DND-41 (cell line): ENCODE measurements at regions not wholly inside any gene's neighbourhood (a gene's known extent, or its start where the extent isn't known, plus 50 kb on each side); places are given as distances from the start of the nearest gene placed in this dataset.

Experiments
- ATAC-seq: fragments of 200-7000 bp; cut with Tn5 transposase; 3 replicates; pipeline ENCODE4 v1.9.1; 2021; ENCODE audit warnings: low read depth; ENCODE audit not compliant: insufficient read depth
- DNase-seq: peaks from one replicate; pipeline ENCODE4 v3.0.0-alpha.2; 2020
- H2AFZ ChIP-seq: 2 replicates; pipeline ENCODE4 v1.6.0; 2012; ENCODE audit warnings: low read depth, low read length
- H3K27ac ChIP-seq: 2 replicates; pipeline ENCODE4 v1.5.1; 2012; ENCODE audit warnings: low read length, inconsistent platforms
- H3K27me3 ChIP-seq: fragments of 200-600 bp; sonication (generic); 2 replicates; pipeline ENCODE4 v1.6.0; 2012; ENCODE audit warnings: low read length, mild to moderate bottlenecking, inconsistent platforms; ENCODE audit not compliant: insufficient read depth, poor library complexity
- H3K36me3 ChIP-seq: 2 replicates; pipeline ENCODE4 v1.5.1; 2012; ENCODE audit warnings: low read length, inconsistent platforms; ENCODE audit not compliant: insufficient read depth
- H3K4me1 ChIP-seq: 2 replicates; pipeline ENCODE4 v1.5.1; 2012; ENCODE audit warnings: mild to moderate bottlenecking, low read length; ENCODE audit not compliant: insufficient read depth
- H3K4me2 ChIP-seq: 2 replicates; pipeline ENCODE4 v1.6.0; 2012; ENCODE audit warnings: mild to moderate bottlenecking, moderate library complexity, low read length, inconsistent platforms; ENCODE audit not compliant: insufficient read depth
- H3K4me3 ChIP-seq, 2 experiments: fragments of 200-600 bp in 1 of 2; shearing (Covaris generic) in 1 of 2; 2 replicates each; pipeline ENCODE4 v1.5.1; 2012 to 2016; ENCODE audit warnings: inconsistent platforms in 2 of 2, low read length in 2 of 2, mild to moderate bottlenecking in 2 of 2, low read depth in 1 of 2, moderate library complexity in 1 of 2
- H3K79me2 ChIP-seq: 2 replicates; pipeline ENCODE4 v1.6.0; 2012; ENCODE audit warnings: low read length, inconsistent platforms; ENCODE audit not compliant: insufficient read depth
- H3K9ac ChIP-seq: 2 replicates; pipeline ENCODE4 v1.6.0; 2012; ENCODE audit warnings: low read depth, mild to moderate bottlenecking, inconsistent platforms, low read length, moderate library complexity
- H3K9me3 ChIP-seq: 2 replicates; pipeline ENCODE4 v1.5.1; 2012; ENCODE audit warnings: low read length, moderate library complexity, mild to moderate bottlenecking, inconsistent platforms; ENCODE audit not compliant: insufficient read depth, severe bottlenecking
- H4K20me1 ChIP-seq: 2 replicates; pipeline ENCODE4 v1.6.0; 2012; ENCODE audit warnings: low read length; ENCODE audit not compliant: insufficient read depth
- CTCF ChIP-seq: IDR thresholded peaks from 2 replicates; pipeline ENCODE4 v1.5.1; 2012; ENCODE audit warnings: borderline replicate concordance, low read length, moderate library complexity, mild to moderate bottlenecking; ENCODE audit not compliant: poor library complexity, severe bottlenecking; ENCODE audit errors: extremely low read depth
- EZH2 ChIP-seq: IDR thresholded peaks from 3 replicates; pipeline ENCODE4 v1.6.1; 2012; ENCODE audit warnings: borderline replicate concordance, low read depth, mild to moderate bottlenecking, moderate library complexity, low read length, inconsistent platforms; ENCODE audit not compliant: severe bottlenecking

- no peaks in the 10 kb centered on the region for H3K36me3 ChIP-seq
Measured at GRCh38 chr12:16685107-16685506, 79.1 kb upstream of the LMO3 start.

GRCh38 chr12:16681196-16681595, 75.2 kb upstream of the LMO3 start:
- H3K36me3 ChIP-seq = no peaks in the 10 kb centered on the region
- no peak for DNase-seq
- no peaks in the 10 kb centered on the region for H3K4me1 ChIP-seq
- H3K27ac ChIP-seq = no peak overlapping the region
- H3K9ac ChIP-seq = no peak overlapping the region
- no peaks in the 10 kb centered on the region for H4K20me1 ChIP-seq
- no peak overlapping the region for H3K4me2 ChIP-seq
- H3K4me3 ChIP-seq = no peak overlapping the region
- no peaks in the 10 kb centered on the region for H3K79me2 ChIP-seq
- no peak for ATAC-seq
- H2AFZ ChIP-seq = no peak overlapping the region
- TF ChIP-seq EZH2 (no peak), CTCF (no peak)
- H3K9me3 ChIP-seq = no peaks in the 10 kb centered on the region
- H3K27me3 ChIP-seq = no peaks in the 10 kb centered on the region

More at GRCh38 chr12:16685107-16685506, 79.1 kb upstream of the LMO3 start:
- Histone ChIP-seq H3K27ac (no peak overlapping the region), H4K20me1 (no peaks in the 10 kb centered on the region), H3K4me2 (no peak overlapping the region), H3K27me3 (no peaks in the 10 kb centered on the region), H3K9me3 (no peaks in the 10 kb centered on the region), H3K9ac (no peak overlapping the region), H2AFZ (no peak overlapping the region), H3K4me3 (no peak overlapping the region), H3K4me1 (no peaks in the 10 kb centered on the region), H3K79me2 (no peaks in the 10 kb centered on the region)
- DNase-seq (no peak), ATAC-seq (no peak)
- TF ChIP-seq EZH2 = no peak
- no peak for TF ChIP-seq CTCF

- DNase-seq (no peak), ATAC-seq (no peak)
- Histone ChIP-seq H3K36me3 (no peaks in the 10 kb centered on the region), H2AFZ (no peak overlapping the region), H3K9me3 (no peaks in the 10 kb centered on the region), H3K27me3 (no peaks in the 10 kb centered on the region), H3K4me2 (no peak overlapping the region), H3K9ac (no peak overlapping the region), H3K27ac (no peak overlapping the region), H3K4me1 (no peaks in the 10 kb centered on the region), H3K79me2 (no peaks in the 10 kb centered on the region), H3K4me3 (no peak overlapping the region), H4K20me1 (no peaks in the 10 kb centered on the region)
- TF ChIP-seq CTCF (no peak), EZH2 (no peak)
Measured at GRCh38 chr12:16675438-16675837, 69.5 kb upstream of the LMO3 start.

GRCh38 chr12:16674885-16675284, 68.9 kb upstream of the LMO3 start:
- H3K27me3 ChIP-seq = no peaks in the 10 kb centered on the region
- no peaks in the 10 kb centered on the region for H3K4me1 ChIP-seq

More at GRCh38 chr12:16674885-16675284, 68.9 kb upstream of the LMO3 start:
- Histone ChIP-seq H4K20me1 (no peaks in the 10 kb centered on the region), H3K27ac (no peak overlapping the region), H2AFZ (no peak overlapping the region), H3K4me3 (no peak overlapping the region), H3K36me3 (no peaks in the 10 kb centered on the region), H3K9me3 (no peaks in the 10 kb centered on the region), H3K9ac (no peak overlapping the region), H3K79me2 (no peaks in the 10 kb centered on the region), H3K4me2 (no peak overlapping the region)
- no peak for ATAC-seq
- TF ChIP-seq EZH2 (no peak), CTCF (no peak)
- no peak for DNase-seq
